ENCODE measurements at regions not wholly inside any gene's neighbourhood (a gene's known extent, or its start where the extent isn't known, plus 50 kb on each side); places are given as distances from the start of the nearest gene placed in this dataset.

GRCh38 chr2:5315041-5315440 is 377.1 kb upstream of the SOX11 start:
- no peak for DNase-seq

- DNase-seq, result no peak
These were observed 376.7 kb upstream of the SOX11 start for GRCh38 chr2:5315512-5315911.

- DNase-seq, result no peak
These were observed 376.1 kb upstream of the SOX11 start for GRCh38 chr2:5316001-5316490.

- no peak for DNase-seq
These were observed 372.7 kb upstream of the SOX11 start for GRCh38 chr2:5319493-5319892.

- no peak for DNase-seq
These were observed 369.8 kb upstream of the SOX11 start for GRCh38 chr2:5322396-5322795.

GRCh38 chr2:5325523-5325922 is 366.7 kb upstream of the SOX11 start:
- no peak for DNase-seq

- no peak for DNase-seq
These were observed 363.4 kb upstream of the SOX11 start for GRCh38 chr2:5328826-5329225.

- DNase-seq, result no peak
These were observed 362.4 kb upstream of the SOX11 start for GRCh38 chr2:5329763-5330162.

- DNase-seq, result no peak
These were observed 361.2 kb upstream of the SOX11 start for GRCh38 chr2:5330961-5331360.

- DNase-seq, result no peak
These were observed 359.3 kb upstream of the SOX11 start for GRCh38 chr2:5332925-5333324.

GRCh38 chr2:5339473-5339872 is 352.7 kb upstream of the SOX11 start:
- no peak for DNase-seq

- no peak for DNase-seq
These were observed 348.3 kb upstream of the SOX11 start for GRCh38 chr2:5343785-5344335.

- DNase-seq, result no peak
These were observed 339.9 kb upstream of the SOX11 start for GRCh38 chr2:5352286-5352685.

- DNase-seq, result no peak
These were observed 338.6 kb upstream of the SOX11 start for GRCh38 chr2:5353565-5353964.

GRCh38 chr2:5359397-5359796 is 332.8 kb upstream of the SOX11 start:
- no peak for DNase-seq

GRCh38 chr2:5360081-5360480 is 332.1 kb upstream of the SOX11 start:
- DNase-seq, result no peak

- no peak for DNase-seq
These were observed 327.8 kb upstream of the SOX11 start for GRCh38 chr2:5364361-5364760.

GRCh38 chr2:5365871-5366461 is 326.2 kb upstream of the SOX11 start:
- DNase-seq, result peak in 1 of 5 donors; percentile 33

GRCh38 chr2:5367321-5367720 is 324.9 kb upstream of the SOX11 start:
- DNase-seq, result no peak

- DNase-seq, result no peak
These were observed 323.9 kb upstream of the SOX11 start for GRCh38 chr2:5368263-5368662.

GRCh38 chr2:5369510-5369909 is 322.7 kb upstream of the SOX11 start:
- no peak for DNase-seq

- DNase-seq, result no peak
These were observed 322.0 kb upstream of the SOX11 start for GRCh38 chr2:5370158-5370557.

GRCh38 chr2:5372141-5372540 is 320.0 kb upstream of the SOX11 start:
- DNase-seq, result no peak

- no peak for DNase-seq
These were observed 319.0 kb upstream of the SOX11 start for GRCh38 chr2:5373200-5373599.

- DNase-seq, result no peak
These were observed 317.4 kb upstream of the SOX11 start for GRCh38 chr2:5374762-5375161.
